ENCODE measurements at regions not wholly inside any gene's neighbourhood (a gene's known extent, or its start where the extent isn't known, plus 50 kb on each side); places are given as distances from the start of the nearest gene placed in this dataset.

DNA sequence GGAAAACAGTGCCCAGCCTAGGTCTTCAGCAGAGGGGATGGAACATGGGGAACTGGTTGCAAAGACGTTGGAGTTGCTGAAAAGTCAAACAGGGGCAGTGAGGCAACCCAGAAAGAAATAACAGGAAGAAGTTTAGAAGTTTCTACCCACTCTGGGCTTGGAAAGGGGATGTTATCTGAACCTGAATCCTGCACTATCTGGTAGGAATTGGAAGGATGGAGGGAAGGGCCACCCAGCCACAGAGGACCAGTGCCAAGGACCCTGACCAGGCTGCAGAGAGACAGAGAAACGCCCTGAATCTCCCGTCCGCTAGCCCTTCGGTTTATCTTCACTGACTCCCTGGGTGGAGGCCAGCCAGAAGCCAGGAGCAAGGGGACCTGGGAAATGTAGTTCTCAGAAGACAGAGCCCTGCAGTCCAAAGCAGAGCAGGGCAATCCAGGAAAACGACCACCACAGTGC is 217.3 kb upstream of the RREB1 start:
- H3K27me3 ChIP-seq (ENCODE audit: control insufficient read depth in 2 of 2, insufficient read depth in 2 of 2, low read length in 2 of 2), result no peaks in the 10 kb centered on the region
- H4K20me1 ChIP-seq (replicated peaks; ENCODE audit: control insufficient read depth, insufficient read depth, low read length), result no peaks in the 10 kb centered on the region
- H3K79me2 ChIP-seq (ENCODE audit: control insufficient read depth, insufficient read depth, low read length), result no peaks in the 10 kb centered on the region
- FAIRE-seq, result peak; percentile 97
- CTCF ChIA-PET (ENCODE audit: low intra/inter-chr PET ratio), result no interaction called here
- peak; percentile 47 to 85 (median 64) for DNase-seq (ENCODE audit: extremely low read depth in 1 of 4, low spot score in 3 of 4)
- in situ Hi-C loops (cut with MboI), result no loop called here
- peak overlapping the region; percentile 51 for H3K27ac ChIP-seq (ENCODE audit: extremely low read depth, low read depth, low read length)
- peak overlapping the region; percentile 50 to 76; a peak in 3 of 4 replicates for H3K9ac ChIP-seq (ENCODE audit: insufficient read depth in 1 of 2, low read depth in 2 of 2, low read length in 2 of 2)
- no peaks in the 10 kb centered on the region for H3K9me3 ChIP-seq (replicated peaks; ENCODE audit: control insufficient read depth, insufficient read depth, low read depth, low read length)
- H3K4me2 ChIP-seq (ENCODE audit: insufficient read depth, low read length), result peak overlapping the region; percentile 83
- peak overlapping the region; percentile 98 for H2AFZ ChIP-seq (ENCODE audit: low read depth, low read length)
- no peaks in the 10 kb centered on the region for H3K36me3 ChIP-seq (ENCODE audit: control insufficient read depth, insufficient read depth, low read length)
- BruUV-seq (replicated peaks), result no TSS peak
- H3K9me1 ChIP-seq (ENCODE audit: control insufficient read depth, insufficient read depth, low read length), result no peaks in the 10 kb centered on the region
- peaks cover 36 to 37% of the 10 kb centered on the region in 2 experiments for H3K4me1 ChIP-seq (replicated peaks in 1 of 2; ENCODE audit: control insufficient read depth in 2 of 2, insufficient read depth in 2 of 2, low read length in 2 of 2)
- POLR2A ChIA-PET, result interaction anchor here (0.6 to 2.0 kb wide), 7 partner anchors 9 to 268 kb away, joined by 3 to 9 read pairs (median 3); no protein-coding TSS in a partner anchor
- 0% methylated on average over 6 of the region's 6 CpGs for WGBS (ENCODE audit: insufficient coverage, low coverage, missing lambda C conversion rate)
- intact Hi-C loops (cut with micrococcal nuclease), result loop anchor here (2.0 kb wide), 1 partner anchor 16 kb away; no protein-coding TSS in a partner anchor
- ATAC-seq, result peak; percentile 89
- peak overlapping the region; percentile 14 for H3K4me3 ChIP-seq
- peak; percentile 89 for TF ChIP-seq ZNF143 (CRISPR knock-in tag; IDR thresholded peaks at IDR 0.05)
- TF ChIP-seq, protein P1, sequence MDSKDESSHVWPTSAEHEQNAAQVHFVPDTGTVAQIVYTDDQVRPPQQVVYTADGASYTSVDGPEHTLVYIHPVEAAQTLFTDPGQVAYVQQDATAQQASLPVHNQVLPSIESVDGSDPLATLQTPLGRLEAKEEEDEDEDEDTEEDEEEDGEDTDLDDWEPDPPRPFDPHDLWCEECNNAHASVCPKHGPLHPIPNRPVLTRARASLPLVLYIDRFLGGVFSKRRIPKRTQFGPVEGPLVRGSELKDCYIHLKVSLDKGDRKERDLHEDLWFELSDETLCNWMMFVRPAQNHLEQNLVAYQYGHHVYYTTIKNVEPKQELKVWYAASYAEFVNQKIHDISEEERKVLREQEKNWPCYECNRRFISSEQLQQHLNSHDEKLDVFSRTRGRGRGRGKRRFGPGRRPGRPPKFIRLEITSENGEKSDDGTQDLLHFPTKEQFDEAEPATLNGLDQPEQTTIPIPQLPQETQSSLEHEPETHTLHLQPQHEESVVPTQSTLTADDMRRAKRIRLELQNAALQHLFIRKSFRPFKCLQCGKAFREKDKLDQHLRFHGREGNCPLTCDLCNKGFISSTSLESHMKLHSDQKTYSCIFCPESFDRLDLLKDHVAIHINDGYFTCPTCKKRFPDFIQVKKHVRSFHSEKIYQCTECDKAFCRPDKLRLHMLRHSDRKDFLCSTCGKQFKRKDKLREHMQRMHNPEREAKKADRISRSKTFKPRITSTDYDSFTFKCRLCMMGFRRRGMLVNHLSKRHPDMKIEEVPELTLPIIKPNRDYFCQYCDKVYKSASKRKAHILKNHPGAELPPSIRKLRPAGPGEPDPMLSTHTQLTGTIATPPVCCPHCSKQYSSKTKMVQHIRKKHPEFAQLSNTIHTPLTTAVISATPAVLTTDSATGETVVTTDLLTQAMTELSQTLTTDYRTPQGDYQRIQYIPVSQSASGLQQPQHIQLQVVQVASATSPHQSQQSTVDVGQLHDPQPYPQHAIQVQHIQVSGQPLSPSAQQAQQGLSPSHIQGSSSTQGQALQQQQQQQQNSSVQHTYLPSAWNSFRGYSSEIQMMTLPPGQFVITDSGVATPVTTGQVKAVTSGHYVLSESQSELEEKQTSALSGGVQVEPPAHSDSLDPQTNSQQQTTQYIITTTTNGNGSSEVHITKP (IDR thresholded peaks at IDR 0.05; ENCODE audit: partially characterized antibody), result peak; percentile 36
- no peak for TF ChIP-seq SREBF2 (CRISPR knock-in tag; IDR thresholded peaks at IDR 0.05)
- TF ChIP-seq, protein P2, sequence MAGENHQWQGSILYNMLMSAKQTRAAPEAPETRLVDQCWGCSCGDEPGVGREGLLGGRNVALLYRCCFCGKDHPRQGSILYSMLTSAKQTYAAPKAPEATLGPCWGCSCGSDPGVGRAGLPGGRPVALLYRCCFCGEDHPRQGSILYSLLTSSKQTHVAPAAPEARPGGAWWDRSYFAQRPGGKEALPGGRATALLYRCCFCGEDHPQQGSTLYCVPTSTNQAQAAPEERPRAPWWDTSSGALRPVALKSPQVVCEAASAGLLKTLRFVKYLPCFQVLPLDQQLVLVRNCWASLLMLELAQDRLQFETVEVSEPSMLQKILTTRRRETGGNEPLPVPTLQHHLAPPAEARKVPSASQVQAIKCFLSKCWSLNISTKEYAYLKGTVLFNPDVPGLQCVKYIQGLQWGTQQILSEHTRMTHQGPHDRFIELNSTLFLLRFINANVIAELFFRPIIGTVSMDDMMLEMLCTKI (IDR thresholded peaks at IDR 0.05; ENCODE audit: partially characterized antibody), result no peak
- no peak for TF ChIP-seq BRD9 (IDR thresholded peaks at IDR 0.05; ENCODE audit: low read depth, partially characterized antibody)
- no peak for TF ChIP-seq ZNF263 (CRISPR knock-in tag; IDR thresholded peaks at IDR 0.05; ENCODE audit: borderline replicate concordance)
- peak; percentile 92 for TF ChIP-seq HCFC1 (IDR thresholded peaks at IDR 0.05; ENCODE audit: low read depth, low read length)
- TF ChIP-seq, protein P3, sequence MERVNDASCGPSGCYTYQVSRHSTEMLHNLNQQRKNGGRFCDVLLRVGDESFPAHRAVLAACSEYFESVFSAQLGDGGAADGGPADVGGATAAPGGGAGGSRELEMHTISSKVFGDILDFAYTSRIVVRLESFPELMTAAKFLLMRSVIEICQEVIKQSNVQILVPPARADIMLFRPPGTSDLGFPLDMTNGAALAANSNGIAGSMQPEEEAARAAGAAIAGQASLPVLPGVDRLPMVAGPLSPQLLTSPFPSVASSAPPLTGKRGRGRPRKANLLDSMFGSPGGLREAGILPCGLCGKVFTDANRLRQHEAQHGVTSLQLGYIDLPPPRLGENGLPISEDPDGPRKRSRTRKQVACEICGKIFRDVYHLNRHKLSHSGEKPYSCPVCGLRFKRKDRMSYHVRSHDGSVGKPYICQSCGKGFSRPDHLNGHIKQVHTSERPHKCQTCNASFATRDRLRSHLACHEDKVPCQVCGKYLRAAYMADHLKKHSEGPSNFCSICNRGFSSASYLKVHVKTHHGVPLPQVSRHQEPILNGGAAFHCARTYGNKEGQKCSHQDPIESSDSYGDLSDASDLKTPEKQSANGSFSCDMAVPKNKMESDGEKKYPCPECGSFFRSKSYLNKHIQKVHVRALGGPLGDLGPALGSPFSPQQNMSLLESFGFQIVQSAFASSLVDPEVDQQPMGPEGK (CRISPR knock-in tag; IDR thresholded peaks at IDR 0.05; ENCODE audit: borderline replicate concordance), result no peak
- TF ChIP-seq ARNT (IDR thresholded peaks at IDR 0.05), result peak in 1 of 2 experiments; percentile 34; a peak in 1 of 4 replicates
- TF ChIP-seq ZNF766 (CRISPR knock-in tag; conservative IDR thresholded peaks at IDR 0.05), result no peak

All from K562 (cell line).